ENCODE measurements at regions not wholly inside any gene's neighbourhood (a gene's known extent, or its start where the extent isn't known, plus 50 kb on each side); places are given as distances from the start of the nearest gene placed in this dataset.
"Not testable (repeated sequence)": the region's sequence is repeated elsewhere in the genome, so short reads cannot be mapped to it uniquely, and the experiment has no call there.

- H3K36me3 ChIP-seq (ENCODE audit: control insufficient read depth, insufficient read depth, low read length): no peaks in the 10 kb centered on the region
- no peaks in the 10 kb centered on the region for H3K27me3 ChIP-seq (ENCODE audit: control insufficient read depth, insufficient read depth, low read length)
- H3K4me1 ChIP-seq (ENCODE audit: control insufficient read depth, insufficient read depth, low read length): peaks cover 40% of the 10 kb centered on the region
- no peak overlapping the region for H3K9ac ChIP-seq (ENCODE audit: low read length)
- no peaks in the 10 kb centered on the region for H3K9me3 ChIP-seq (ENCODE audit: control insufficient read depth, low read length)
- H3K4me3 ChIP-seq (ENCODE audit: low read length): no peak overlapping the region
These were observed 98.4 kb downstream of the SNX5 start for GRCh38 chr20:17870086-17870740.

GRCh38 chr20:17869295-17869994 lies 99.1 kb downstream of the SNX5 start:
- Histone ChIP-seq H3K9me3 (ENCODE audit: control insufficient read depth, low read length) (no peaks in the 10 kb centered on the region), H3K9ac (ENCODE audit: low read length) (no peak overlapping the region), H3K36me3 (ENCODE audit: control insufficient read depth, insufficient read depth, low read length) (no peaks in the 10 kb centered on the region), H3K4me1 (ENCODE audit: control insufficient read depth, insufficient read depth, low read length) (peaks cover 35% of the 10 kb centered on the region), H3K4me3 (ENCODE audit: low read length) (no peak overlapping the region), H3K27me3 (ENCODE audit: control insufficient read depth, insufficient read depth, low read length) (no peaks in the 10 kb centered on the region)

- Histone ChIP-seq H3K4me3 (ENCODE audit: low read length) (no peak overlapping the region), H3K4me1 (ENCODE audit: control insufficient read depth, insufficient read depth, low read length) (peaks cover 35% of the 10 kb centered on the region), H3K9ac (ENCODE audit: low read length) (no peak overlapping the region), H3K9me3 (ENCODE audit: control insufficient read depth, low read length) (no peaks in the 10 kb centered on the region), H3K27me3 (ENCODE audit: control insufficient read depth, insufficient read depth, low read length) (no peaks in the 10 kb centered on the region), H3K36me3 (ENCODE audit: control insufficient read depth, insufficient read depth, low read length) (no peaks in the 10 kb centered on the region)
These were observed 99.8 kb downstream of the SNX5 start for GRCh38 chr20:17868700-17869231.

GRCh38 chr20:17868151-17868550 lies 100.4 kb downstream of the SNX5 start:
- no peaks in the 10 kb centered on the region for H3K27me3 ChIP-seq (ENCODE audit: control insufficient read depth, insufficient read depth, low read length)
- H3K4me3 ChIP-seq (ENCODE audit: low read length): no peak overlapping the region
- H3K9ac ChIP-seq (ENCODE audit: low read length): no peak overlapping the region
- H3K9me3 ChIP-seq (ENCODE audit: control insufficient read depth, low read length): no peaks in the 10 kb centered on the region
- peaks cover 35% of the 10 kb centered on the region for H3K4me1 ChIP-seq (ENCODE audit: control insufficient read depth, insufficient read depth, low read length)
- H3K36me3 ChIP-seq (ENCODE audit: control insufficient read depth, insufficient read depth, low read length): no peaks in the 10 kb centered on the region

- H3K27me3 ChIP-seq (ENCODE audit: control insufficient read depth, insufficient read depth, low read length): no peaks in the 10 kb centered on the region
- no peak overlapping the region for H3K4me3 ChIP-seq (ENCODE audit: low read length)
- H3K4me1 ChIP-seq (ENCODE audit: control insufficient read depth, insufficient read depth, low read length): peaks cover 35% of the 10 kb centered on the region
- no peaks in the 10 kb centered on the region for H3K9me3 ChIP-seq (ENCODE audit: control insufficient read depth, low read length)
- no peaks in the 10 kb centered on the region for H3K36me3 ChIP-seq (ENCODE audit: control insufficient read depth, insufficient read depth, low read length)
- H3K9ac ChIP-seq (ENCODE audit: low read length): no peak overlapping the region
These were observed 101.3 kb downstream of the SNX5 start for GRCh38 chr20:17867131-17867925.

- Histone ChIP-seq H3K9me3 (ENCODE audit: control insufficient read depth, low read length) (no peaks in the 10 kb centered on the region), H3K4me3 (ENCODE audit: low read length) (no peak overlapping the region), H3K36me3 (ENCODE audit: control insufficient read depth, insufficient read depth, low read length) (no peaks in the 10 kb centered on the region), H3K27me3 (ENCODE audit: control insufficient read depth, insufficient read depth, low read length) (no peaks in the 10 kb centered on the region), H3K4me1 (ENCODE audit: control insufficient read depth, insufficient read depth, low read length) (peaks cover 37% of the 10 kb centered on the region), H3K9ac (ENCODE audit: low read length) (no peak overlapping the region)
These were observed 102.2 kb downstream of the SNX5 start for GRCh38 chr20:17866234-17867001.

GRCh38 chr20:17863577-17864292 lies 104.9 kb downstream of the SNX5 start:
- peaks cover 44% of the 10 kb centered on the region for H3K4me1 ChIP-seq (ENCODE audit: control insufficient read depth, insufficient read depth, low read length)
- no peak overlapping the region for H3K4me3 ChIP-seq (ENCODE audit: low read length)
- H3K9me3 ChIP-seq (ENCODE audit: control insufficient read depth, low read length): no peaks in the 10 kb centered on the region
- H3K27me3 ChIP-seq (ENCODE audit: control insufficient read depth, insufficient read depth, low read length): no peaks in the 10 kb centered on the region
- no peak overlapping the region for H3K9ac ChIP-seq (ENCODE audit: low read length)
- H3K36me3 ChIP-seq (ENCODE audit: control insufficient read depth, insufficient read depth, low read length): no peaks in the 10 kb centered on the region

GRCh38 chr20:17863209-17863576 lies 105.4 kb downstream of the SNX5 start:
- Histone ChIP-seq H3K9ac (ENCODE audit: low read length) (no peak overlapping the region), H3K27me3 (ENCODE audit: control insufficient read depth, insufficient read depth, low read length) (no peaks in the 10 kb centered on the region), H3K9me3 (ENCODE audit: control insufficient read depth, low read length) (no peaks in the 10 kb centered on the region), H3K36me3 (ENCODE audit: control insufficient read depth, insufficient read depth, low read length) (no peaks in the 10 kb centered on the region), H3K4me3 (ENCODE audit: low read length) (no peak overlapping the region), H3K4me1 (ENCODE audit: control insufficient read depth, insufficient read depth, low read length) (peaks cover 40% of the 10 kb centered on the region)

- Histone ChIP-seq H3K9ac (ENCODE audit: low read length) (no peak overlapping the region), H3K4me3 (ENCODE audit: low read length) (no peak overlapping the region), H3K9me3 (ENCODE audit: control insufficient read depth, low read length) (no peaks in the 10 kb centered on the region), H3K36me3 (ENCODE audit: control insufficient read depth, insufficient read depth, low read length) (no peaks in the 10 kb centered on the region), H3K4me1 (ENCODE audit: control insufficient read depth, insufficient read depth, low read length) (peaks cover 40% of the 10 kb centered on the region), H3K27me3 (ENCODE audit: control insufficient read depth, insufficient read depth, low read length) (no peaks in the 10 kb centered on the region)
These were observed 106.4 kb downstream of the SNX5 start for GRCh38 chr20:17862171-17862570.

- not testable (repeated sequence) for H3K36me3 ChIP-seq (ENCODE audit: control insufficient read depth, insufficient read depth, low read length); H3K27me3 ChIP-seq (ENCODE audit: control insufficient read depth, insufficient read depth, low read length); H3K9ac ChIP-seq (ENCODE audit: low read length); H3K9me3 ChIP-seq (ENCODE audit: control insufficient read depth, low read length); H3K4me3 ChIP-seq (ENCODE audit: low read length)
- peaks cover 40% of the 10 kb centered on the region for H3K4me1 ChIP-seq (ENCODE audit: control insufficient read depth, insufficient read depth, low read length)
These were observed 107.0 kb downstream of the SNX5 start for GRCh38 chr20:17861620-17862019.

Measured in mucosa of stomach (tissue), 1 donor.